Peyer's patch (tissue), 4 donors: ENCODE measurements at regions not wholly inside any gene's neighbourhood (a gene's known extent, or its start where the extent isn't known, plus 50 kb on each side); places are given as distances from the start of the nearest gene placed in this dataset.

Source experiments
- CTCF ChIP-seq, 6 experiments: fragments of 450-650 bp in 4 of 6; fragments of 200-600 bp in 2 of 6; sonication (generic) in 1 of 6; IDR thresholded peaks; one replicate each; pipeline ENCODE4 v1.5.1; 2017 to 2019; ENCODE audit warnings: antibody characterized with exemption in 6 of 6, mild to moderate bottlenecking in 3 of 6, moderate library complexity in 1 of 6
- POLR2A ChIP-seq, 2 donors: fragments of 450-650 bp; IDR thresholded peaks; one replicate each; pipeline ENCODE4 v1.5.1; 2017; ENCODE audit warnings: antibody characterized with exemption in 2 of 2, mild to moderate bottlenecking in 2 of 2, moderate library complexity in 2 of 2

DNA sequence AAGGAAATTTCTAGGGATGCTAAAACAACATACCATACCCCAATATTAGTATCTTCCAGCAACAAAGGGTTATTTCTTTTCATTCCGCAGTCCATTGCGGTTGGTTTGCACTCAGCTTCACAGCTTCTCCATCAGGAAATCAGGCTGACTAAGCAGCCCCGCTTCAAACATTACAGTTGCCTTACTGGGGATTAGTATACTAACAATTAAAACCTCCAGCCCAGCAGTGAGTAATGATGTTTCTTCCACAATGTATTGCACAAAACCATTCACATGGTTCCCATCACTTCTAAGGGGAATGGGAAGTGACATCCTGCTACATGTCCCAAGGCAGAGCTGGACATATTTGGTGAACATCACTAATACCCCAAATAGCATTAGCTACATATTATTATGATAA, 1384.9 kb downstream of the CDH8 start:
- TF ChIP-seq CTCF (IDR thresholded peaks at IDR 0.05) (no peak), POLR2A (IDR thresholded peaks at IDR 0.05) (no peak)
